Endothelial cell of umbilical vein (primary cell): ENCODE measurements at regions not wholly inside any gene's neighbourhood (a gene's known extent, or its start where the extent isn't known, plus 50 kb on each side); places are given as distances from the start of the nearest gene placed in this dataset.

Experiments
- CTCF ChIP-seq, 2 donors: IDR thresholded peaks; 1 replicate in 1 of 2; 2 replicates in 1 of 2; pipeline ENCODE4 v1.5.1; 2011; ENCODE audit warnings: low read length in 2 of 2, mild to moderate bottlenecking in 2 of 2, moderate library complexity in 2 of 2, control low read depth in 1 of 2, inconsistent platforms in 1 of 2, low read depth in 1 of 2; ENCODE audit not compliant: insufficient read depth in 1 of 2; ENCODE audit errors: extremely low read depth in 1 of 2
- POLR2A ChIP-seq: IDR thresholded peaks from 2 replicates; pipeline ENCODE4 v1.6.1; 2012; ENCODE audit warnings: low read depth, mild to moderate bottlenecking, control low read depth, low read length

GRCh38 chrX:43087830-43088229 is 309.9 kb upstream of the PPP1R2C start:
- no peak for TF ChIP-seq CTCF (IDR thresholded peaks at IDR 0.05; ENCODE audit: extremely low read depth in 1 of 2, insufficient read depth in 1 of 2, low read depth in 1 of 2, low read length in 2 of 2)
- TF ChIP-seq POLR2A: no peak
